T-cell (primary cell): ENCODE measurements at regions not wholly inside any gene's neighbourhood (a gene's known extent, or its start where the extent isn't known, plus 50 kb on each side); places are given as distances from the start of the nearest gene placed in this dataset.

ENCODE experiments used
- ATAC-seq, 4 experiments: fragments of 200-7000 bp in 3 of 4; fragments of 150-1000 bp in 1 of 4; cut with Tn5 transposase; replicated peaks in 1 of 4; 1 replicate in 3 of 4; 2 replicates in 1 of 4; pipeline ENCODE4 v1.10.0; 2021; ENCODE audit warnings: moderate library complexity in 3 of 4, mild to moderate bottlenecking in 2 of 4, moderate number of reproducible peaks in 1 of 4
- CTCF ChIA-PET, 2 donors: fragments of 300-600 bp; sonication (Branson Sonifier 250); formaldehyde crosslinking; loops; one replicate each; lab custom pipeline; 2022; ENCODE audit warnings: antibody characterized with exemption in 2 of 2; lab: Charles Lee
- POLR2A ChIA-PET, 2 donors: fragments of 300-600 bp; sonication (Branson Sonifier 250); formaldehyde crosslinking; loops; one replicate each; lab custom pipeline; 2022; ENCODE audit warnings: antibody characterized with exemption in 2 of 2; lab: Charles Lee
- DNase-seq, 35 experiments: peaks; one replicate each; pipeline versions ENCODE4 v3.0.0 to v3.0.0-alpha.2; 2013 to 2023
- H3K27ac ChIP-seq: one replicate; pipeline ENCODE4 v1.5.1; 2013; ENCODE audit warnings: low read length
- H3K27me3 ChIP-seq, 2 experiments: replicated peaks in 1 of 2; 1 replicate in 1 of 2; 2 replicates in 1 of 2; pipeline versions ENCODE4 v1.6.1 to v1.7.0; 2013; ENCODE audit warnings: low read length in 1 of 2, mixed read lengths in 1 of 2; ENCODE audit not compliant: control insufficient read depth in 2 of 2, insufficient read depth in 2 of 2; ENCODE audit errors: extremely low read depth in 1 of 2
- H3K36me3 ChIP-seq, 2 donors: 1 replicate in 1 of 2; 2 replicates in 1 of 2; pipeline versions ENCODE4 v1.6.1 to v1.7.0; 2013; ENCODE audit warnings: low read length in 1 of 2; ENCODE audit not compliant: control insufficient read depth in 2 of 2, insufficient read depth in 1 of 2; ENCODE audit errors: extremely low read depth in 1 of 2
- H3K4me1 ChIP-seq, 2 experiments: 1 replicate in 1 of 2; 2 replicates in 1 of 2; pipeline versions ENCODE4 v1.6.1 to v1.7.0; 2013; ENCODE audit warnings: low read length in 2 of 2, mixed read lengths in 1 of 2; ENCODE audit not compliant: insufficient read depth in 2 of 2, control insufficient read depth in 1 of 2; ENCODE audit errors: extremely low read depth in 1 of 2
- H3K4me3 ChIP-seq, 2 donors: 1 replicate in 1 of 2; 2 replicates in 1 of 2; pipeline versions ENCODE4 v1.5.1 to v1.7.0; 2013; ENCODE audit warnings: mild to moderate bottlenecking in 2 of 2, low read length in 1 of 2, moderate library complexity in 1 of 2; ENCODE audit not compliant: control insufficient read depth in 1 of 2; ENCODE audit errors: extremely low read depth in 1 of 2
- H3K9me3 ChIP-seq: 2 replicates; pipeline ENCODE4 v1.7.0; 2013
- H3K27ac Mint-ChIP-seq, 2 donors: one replicate each; pipeline ENCODE4 v1.8.0; 2020 to 2021; ENCODE audit warnings: mild to moderate bottlenecking in 2 of 2, mixed read lengths in 2 of 2
- H3K27me3 Mint-ChIP-seq, 2 donors: one replicate each; pipeline ENCODE4 v1.8.0; 2021 to 2022; ENCODE audit warnings: mixed read lengths in 2 of 2
- H3K36me3 Mint-ChIP-seq: one replicate; pipeline ENCODE4 v1.8.0; 2021; ENCODE audit warnings: mixed read lengths
- H3K4me1 Mint-ChIP-seq, 3 donors: one replicate each; pipeline ENCODE4 v1.8.0; 2020 to 2022; ENCODE audit warnings: mixed read lengths in 3 of 3, mild to moderate bottlenecking in 1 of 3
- H3K4me3 Mint-ChIP-seq, 3 donors: one replicate each; pipeline ENCODE4 v1.8.0; 2020 to 2022; ENCODE audit warnings: mild to moderate bottlenecking in 3 of 3, mixed read lengths in 3 of 3, moderate library complexity in 3 of 3
- H3K9me3 Mint-ChIP-seq, 3 donors: one replicate each; pipeline ENCODE4 v1.8.0; 2020 to 2022; ENCODE audit warnings: mixed read lengths in 3 of 3
- WGBS: methylation state at CpG from one replicate; pipeline ENCODE4 v1.1.5; 2013; ENCODE audit warnings: missing lambda C conversion rate; ENCODE audit not compliant: insufficient coverage; 5-methylcytosine and 5-hydroxymethylcytosine counted together

- Histone ChIP-seq H3K4me3 (no peak overlapping the region), H3K9me3 (no peaks in the 10 kb centered on the region), H3K4me1 (no peaks in the 10 kb centered on the region), H3K27me3 (peaks cover 0 to 2% of the 10 kb centered on the region in 2 experiments), H3K36me3 (no peaks in the 10 kb centered on the region), H3K27ac (no peak overlapping the region)
- Mint-ChIP-seq H3K9me3 (peaks cover 0 to 3% (median 0%) of the 10 kb centered on the region in 3 donors), H3K27me3 (no peaks in the 10 kb centered on the region), H3K36me3 (no peaks in the 10 kb centered on the region), H3K4me3 (no peak overlapping the region), H3K4me1 (peaks cover 3 to 10% (median 8%) of the 10 kb centered on the region in 3 donors), H3K27ac (no peak overlapping the region)
- WGBS, result no CpG with 5 or more reads among the region's 2 CpGs
- CTCF ChIA-PET, result no interaction called here
- POLR2A ChIA-PET, result no interaction called here
- ATAC-seq (no peak), DNase-seq (no peak)
Measured at GRCh38 chr21:29228306-29228705, 70.4 kb upstream of the BACH1 start.

- CTCF ChIA-PET, result interaction anchor here in 1 of 2 donors (0.7 kb wide), 1 partner anchor 40 kb away, joined by 5 read pairs; no protein-coding TSS in a partner anchor
- 83% methylated on average over 3 of the region's 3 CpGs for WGBS
- no peak for ATAC-seq
- Histone ChIP-seq H3K9me3 (no peaks in the 10 kb centered on the region), H3K4me3 (no peak overlapping the region), H3K4me1 (no peaks in the 10 kb centered on the region), H3K27me3 (peaks cover 0 to 2% of the 10 kb centered on the region in 2 experiments), H3K36me3 (no peaks in the 10 kb centered on the region), H3K27ac (no peak overlapping the region)
- Mint-ChIP-seq H3K27ac (no peak overlapping the region), H3K27me3 (no peaks in the 10 kb centered on the region), H3K4me1 (peaks cover 5 to 16% (median 12%) of the 10 kb centered on the region in 3 donors), H3K9me3 (no peaks in the 10 kb centered on the region), H3K4me3 (no peak overlapping the region), H3K36me3 (no peaks in the 10 kb centered on the region)
- POLR2A ChIA-PET, result no interaction called here
- DNase-seq, result no peak
Measured at GRCh38 chr21:29230551-29231261, 68.0 kb upstream of the BACH1 start.

GRCh38 chr21:29231756-29232529 is 66.8 kb upstream of the BACH1 start:
- ATAC-seq (no peak), DNase-seq (no peak)
- no peaks in the 10 kb centered on the region for H3K36me3 Mint-ChIP-seq
- no peaks in the 10 kb centered on the region for H3K9me3 ChIP-seq
- WGBS, result 83% methylated on average over 4 of the region's 6 CpGs
- H3K4me1 ChIP-seq, result no peaks in the 10 kb centered on the region
- H3K4me3 ChIP-seq, result no peak overlapping the region
- no peaks in the 10 kb centered on the region for H3K36me3 ChIP-seq
- H3K27ac ChIP-seq, result no peak overlapping the region
- peaks cover 11 to 22% (median 14%) of the 10 kb centered on the region in 3 donors for H3K4me1 Mint-ChIP-seq
- ChIA-PET POLR2A (no interaction called here), CTCF (no interaction called here)
- no peak overlapping the region for H3K27ac Mint-ChIP-seq
- H3K9me3 Mint-ChIP-seq, result no peaks in the 10 kb centered on the region
- no peaks in the 10 kb centered on the region for H3K27me3 Mint-ChIP-seq
- H3K4me3 Mint-ChIP-seq, result no peak overlapping the region
- H3K27me3 ChIP-seq, result peaks cover 0 to 2% of the 10 kb centered on the region in 2 experiments

GRCh38 chr21:29232530-29233255 is 66.0 kb upstream of the BACH1 start:
- no peak overlapping the region for H3K27ac Mint-ChIP-seq
- Histone ChIP-seq H3K4me1 (no peaks in the 10 kb centered on the region), H3K4me3 (no peak overlapping the region), H3K27ac (no peak overlapping the region), H3K27me3 (peaks cover 0 to 6% of the 10 kb centered on the region in 2 experiments), H3K36me3 (no peaks in the 10 kb centered on the region), H3K9me3 (no peaks in the 10 kb centered on the region)
- no peaks in the 10 kb centered on the region for H3K36me3 Mint-ChIP-seq
- DNase-seq (no peak), ATAC-seq (no peak)
- WGBS, result 78% methylated on average over 4 of the region's 8 CpGs
- H3K27me3 Mint-ChIP-seq, result no peaks in the 10 kb centered on the region
- H3K4me1 Mint-ChIP-seq, result peaks cover 11 to 22% (median 14%) of the 10 kb centered on the region in 3 donors
- ChIA-PET CTCF (no interaction called here), POLR2A (no interaction called here)
- no peaks in the 10 kb centered on the region for H3K9me3 Mint-ChIP-seq
- H3K4me3 Mint-ChIP-seq, result no peak overlapping the region

GRCh38 chr21:29233256-29233546 is 65.5 kb upstream of the BACH1 start:
- POLR2A ChIA-PET, result no interaction called here
- Mint-ChIP-seq H3K27ac (no peak overlapping the region), H3K4me1 (peaks cover 11 to 20% (median 13%) of the 10 kb centered on the region in 3 donors), H3K4me3 (no peak overlapping the region), H3K9me3 (no peaks in the 10 kb centered on the region), H3K36me3 (no peaks in the 10 kb centered on the region), H3K27me3 (no peaks in the 10 kb centered on the region)
- ATAC-seq (peak in 1 of 4 experiments; percentile 44), DNase-seq (peak in 1 of 35 experiments; percentile 18)
- 40% methylated on average over 1 of the region's 7 CpGs for whole genome bisulfite sequencing
- no peaks in the 10 kb centered on the region for H3K4me1 ChIP-seq
- peaks cover 0 to 6% of the 10 kb centered on the region in 2 experiments for H3K27me3 ChIP-seq
- no peaks in the 10 kb centered on the region for H3K9me3 ChIP-seq
- H3K27ac ChIP-seq, result no peak overlapping the region
- no peaks in the 10 kb centered on the region for H3K36me3 ChIP-seq
- H3K4me3 ChIP-seq, result no peak overlapping the region
- CTCF ChIA-PET, result interaction anchor here in 1 of 2 donors (1.1 kb wide), 1 partner anchor 128 kb away, joined by 5 read pairs; no protein-coding TSS in a partner anchor
